ENCODE measurements at regions not wholly inside any gene's neighbourhood (a gene's known extent, or its start where the extent isn't known, plus 50 kb on each side); places are given as distances from the start of the nearest gene placed in this dataset.

- Mint-ChIP-seq H3K4me3 (no peak overlapping the region), H3K4me1 (no peaks in the 10 kb centered on the region), H3K27ac (no peak overlapping the region), H3K27me3 (no peaks in the 10 kb centered on the region), H3K9me3 (peaks cover 4% of the 10 kb centered on the region), H3K36me3 (no peaks in the 10 kb centered on the region)
- POLR2A ChIA-PET, result no interaction called here
- DNase-seq (no peak), ATAC-seq (ENCODE audit: low read depth) (no peak)
These were observed 1349.5 kb downstream of the ADGRL3 start for GRCh38 chr4:62549601-62550000.

GRCh38 chr4:62548765-62549164, 1348.6 kb downstream of the ADGRL3 start:
- ATAC-seq (ENCODE audit: low read depth) (no peak), DNase-seq (no peak)
- Mint-ChIP-seq H3K36me3 (no peaks in the 10 kb centered on the region), H3K9me3 (peaks cover 4% of the 10 kb centered on the region), H3K27ac (no peak overlapping the region), H3K4me1 (no peaks in the 10 kb centered on the region), H3K27me3 (no peaks in the 10 kb centered on the region), H3K4me3 (no peak overlapping the region)
- POLR2A ChIA-PET, result no interaction called here

- no peaks in the 10 kb centered on the region for H3K4me1 Mint-ChIP-seq
- POLR2A ChIA-PET, result no interaction called here
These were observed 1348.0 kb downstream of the ADGRL3 start for GRCh38 chr4:62548108-62548524.

GRCh38 chr4:62544428-62544827, 1344.3 kb downstream of the ADGRL3 start:
- POLR2A ChIA-PET, result no interaction called here
- H3K27me3 Mint-ChIP-seq, result no peaks in the 10 kb centered on the region
- ATAC-seq (ENCODE audit: low read depth) (no peak), DNase-seq (no peak)
- peaks cover 6% of the 10 kb centered on the region for H3K9me3 Mint-ChIP-seq
- H3K36me3 Mint-ChIP-seq, result no peaks in the 10 kb centered on the region
- no peak overlapping the region for H3K4me3 Mint-ChIP-seq
- H3K4me1 Mint-ChIP-seq, result no peaks in the 10 kb centered on the region
- no peak overlapping the region for H3K27ac Mint-ChIP-seq

More at GRCh38 chr4:62548108-62548524, 1348.0 kb downstream of the ADGRL3 start:
- peaks cover 4% of the 10 kb centered on the region for H3K9me3 Mint-ChIP-seq
- H3K36me3 Mint-ChIP-seq, result no peaks in the 10 kb centered on the region
- H3K4me3 Mint-ChIP-seq, result no peak overlapping the region
- no peak for DNase-seq
- H3K27ac Mint-ChIP-seq, result no peak overlapping the region
- H3K27me3 Mint-ChIP-seq, result no peaks in the 10 kb centered on the region
- ATAC-seq (ENCODE audit: low read depth), result no peak

- Mint-ChIP-seq H3K36me3 (no peaks in the 10 kb centered on the region), H3K27me3 (no peaks in the 10 kb centered on the region), H3K4me3 (no peak overlapping the region), H3K4me1 (no peaks in the 10 kb centered on the region), H3K9me3 (peaks cover 4% of the 10 kb centered on the region), H3K27ac (no peak overlapping the region)
- POLR2A ChIA-PET, result no interaction called here
- ATAC-seq (ENCODE audit: low read depth) (no peak), DNase-seq (no peak)
These were observed 1342.9 kb downstream of the ADGRL3 start for GRCh38 chr4:62543002-62543401.

- H3K27me3 Mint-ChIP-seq, result no peaks in the 10 kb centered on the region
- H3K36me3 Mint-ChIP-seq, result no peaks in the 10 kb centered on the region
- no peak overlapping the region for H3K4me3 Mint-ChIP-seq
- POLR2A ChIA-PET, result no interaction called here
- ATAC-seq (ENCODE audit: low read depth) (no peak), DNase-seq (no peak)
- peaks cover 3% of the 10 kb centered on the region for H3K9me3 Mint-ChIP-seq
- H3K4me1 Mint-ChIP-seq, result no peaks in the 10 kb centered on the region
- no peak overlapping the region for H3K27ac Mint-ChIP-seq
These were observed 1333.4 kb downstream of the ADGRL3 start for GRCh38 chr4:62533573-62533972.

- peaks cover 3% of the 10 kb centered on the region for H3K9me3 Mint-ChIP-seq
- H3K4me3 Mint-ChIP-seq, result no peak overlapping the region
- H3K36me3 Mint-ChIP-seq, result no peaks in the 10 kb centered on the region
- H3K4me1 Mint-ChIP-seq, result no peaks in the 10 kb centered on the region
- H3K27ac Mint-ChIP-seq, result no peak overlapping the region
- no peaks in the 10 kb centered on the region for H3K27me3 Mint-ChIP-seq
- DNase-seq (no peak), ATAC-seq (ENCODE audit: low read depth) (no peak)
- POLR2A ChIA-PET, result no interaction called here
These were observed 1331.6 kb downstream of the ADGRL3 start for GRCh38 chr4:62531731-62532130.

- H3K4me3 Mint-ChIP-seq, result no peak overlapping the region
- no peaks in the 10 kb centered on the region for H3K36me3 Mint-ChIP-seq
- DNase-seq, result no peak
- H3K9me3 Mint-ChIP-seq, result peaks cover 3% of the 10 kb centered on the region
- ATAC-seq (ENCODE audit: low read depth), result no peak
- H3K27me3 Mint-ChIP-seq, result no peaks in the 10 kb centered on the region
- H3K4me1 Mint-ChIP-seq, result no peaks in the 10 kb centered on the region
- POLR2A ChIA-PET, result no interaction called here
- H3K27ac Mint-ChIP-seq, result no peak overlapping the region
These were observed 1331.1 kb downstream of the ADGRL3 start for GRCh38 chr4:62531264-62531663.

GRCh38 chr4:62528874-62529273, 1328.7 kb downstream of the ADGRL3 start:
- POLR2A ChIA-PET, result no interaction called here
- Mint-ChIP-seq H3K36me3 (no peaks in the 10 kb centered on the region), H3K9me3 (peaks cover 4% of the 10 kb centered on the region), H3K4me1 (no peaks in the 10 kb centered on the region), H3K27me3 (no peaks in the 10 kb centered on the region), H3K4me3 (no peak overlapping the region), H3K27ac (no peak overlapping the region)
- ATAC-seq (ENCODE audit: low read depth), result no peak
- no peak for DNase-seq

GRCh38 chr4:62526671-62527070, 1326.5 kb downstream of the ADGRL3 start:
- H3K4me3 Mint-ChIP-seq, result no peak overlapping the region
- H3K36me3 Mint-ChIP-seq, result no peaks in the 10 kb centered on the region
- H3K27ac Mint-ChIP-seq, result no peak overlapping the region
- POLR2A ChIA-PET, result no interaction called here
- no peaks in the 10 kb centered on the region for H3K4me1 Mint-ChIP-seq
- peaks cover 4% of the 10 kb centered on the region for H3K9me3 Mint-ChIP-seq
- no peaks in the 10 kb centered on the region for H3K27me3 Mint-ChIP-seq
- ATAC-seq (ENCODE audit: low read depth) (no peak), DNase-seq (no peak)

GRCh38 chr4:62523256-62523655, 1323.1 kb downstream of the ADGRL3 start:
- Mint-ChIP-seq H3K9me3 (peaks cover 7% of the 10 kb centered on the region), H3K27me3 (no peaks in the 10 kb centered on the region), H3K27ac (no peak overlapping the region), H3K4me3 (no peak overlapping the region), H3K4me1 (no peaks in the 10 kb centered on the region), H3K36me3 (no peaks in the 10 kb centered on the region)
- ATAC-seq (ENCODE audit: low read depth) (no peak), DNase-seq (no peak)
- POLR2A ChIA-PET, result no interaction called here

- no peaks in the 10 kb centered on the region for H3K4me1 Mint-ChIP-seq
- ATAC-seq (ENCODE audit: low read depth), result no peak
- H3K27me3 Mint-ChIP-seq, result no peaks in the 10 kb centered on the region
- no peak overlapping the region for H3K4me3 Mint-ChIP-seq
- DNase-seq, result no peak
- no peak overlapping the region for H3K27ac Mint-ChIP-seq
- no peaks in the 10 kb centered on the region for H3K36me3 Mint-ChIP-seq
- POLR2A ChIA-PET, result no interaction called here
- peaks cover 7% of the 10 kb centered on the region for H3K9me3 Mint-ChIP-seq
These were observed 1322.1 kb downstream of the ADGRL3 start for GRCh38 chr4:62522273-62522672.

GRCh38 chr4:62517716-62518115, 1317.6 kb downstream of the ADGRL3 start:
- DNase-seq, result no peak

GRCh38 chr4:62513306-62513705, 1313.2 kb downstream of the ADGRL3 start:
- Mint-ChIP-seq H3K27me3 (no peaks in the 10 kb centered on the region), H3K27ac (no peak overlapping the region), H3K4me1 (no peaks in the 10 kb centered on the region), H3K4me3 (no peak overlapping the region), H3K9me3 (peaks cover 8% of the 10 kb centered on the region), H3K36me3 (peaks cover 1% of the 10 kb centered on the region)
- DNase-seq (no peak), ATAC-seq (ENCODE audit: low read depth) (no peak)
- POLR2A ChIA-PET, result no interaction called here

More at GRCh38 chr4:62517716-62518115, 1317.6 kb downstream of the ADGRL3 start:
- no peaks in the 10 kb centered on the region for H3K4me1 Mint-ChIP-seq
- POLR2A ChIA-PET, result no interaction called here
- no peak for ATAC-seq (ENCODE audit: low read depth)
- H3K4me3 Mint-ChIP-seq, result no peak overlapping the region
- H3K36me3 Mint-ChIP-seq, result no peaks in the 10 kb centered on the region
- peaks cover 7% of the 10 kb centered on the region for H3K9me3 Mint-ChIP-seq
- no peaks in the 10 kb centered on the region for H3K27me3 Mint-ChIP-seq
- no peak overlapping the region for H3K27ac Mint-ChIP-seq

- POLR2A ChIA-PET, result no interaction called here
- Mint-ChIP-seq H3K27me3 (no peaks in the 10 kb centered on the region), H3K27ac (no peak overlapping the region), H3K36me3 (peaks cover 1% of the 10 kb centered on the region), H3K4me3 (no peak overlapping the region), H3K4me1 (no peaks in the 10 kb centered on the region), H3K9me3 (peaks cover 10% of the 10 kb centered on the region)
- no peak for DNase-seq
- no peak for ATAC-seq (ENCODE audit: low read depth)
These were observed 1312.1 kb downstream of the ADGRL3 start for GRCh38 chr4:62512271-62512670.

Data from activated naive CD8-positive, alpha-beta T cell treated with anti-CD3 and anti-CD28 coated beads, Interleukin-2, amount 10 ng/mL, durations not matched to agents 7 days and 5 days (primary cell).